ENCODE measurements at regions not wholly inside any gene's neighbourhood (a gene's known extent, or its start where the extent isn't known, plus 50 kb on each side); places are given as distances from the start of the nearest gene placed in this dataset.

- Histone ChIP-seq H3K4me3 (ENCODE audit: low read length) (no peak overlapping the region), H3K9me3 (ENCODE audit: insufficient read depth, low read depth, low read length) (no peaks in the 10 kb centered on the region), H3K9ac (ENCODE audit: low read depth, low read length) (no peak overlapping the region), H3K27ac (ENCODE audit: low read depth, low read length) (no peak overlapping the region), H3K27me3 (ENCODE audit: insufficient read depth, low read length) (no peaks in the 10 kb centered on the region), H3K4me1 (ENCODE audit: insufficient read depth, low read length) (0 out of 2 replicates have a peak, but pooled peaks cover 6% of the 10 kb centered on the region), H3K36me3 (ENCODE audit: insufficient read depth, low read length) (no peaks in the 10 kb centered on the region)
- WGBS, result 91% methylated on average over 3 of the region's 3 CpGs
These were observed 282.3 kb upstream of the CCL2 start for GRCh38 chr17:33972763-33973162.

- H3K27me3 ChIP-seq (ENCODE audit: insufficient read depth, low read length), result no peaks in the 10 kb centered on the region
- H3K9ac ChIP-seq (ENCODE audit: low read depth, low read length), result no peak overlapping the region
- H3K27ac ChIP-seq (ENCODE audit: low read depth, low read length), result no peak overlapping the region
- H3K4me1 ChIP-seq (ENCODE audit: insufficient read depth, low read length), result 0 out of 2 replicates have a peak, but pooled peaks cover under 1% of the 10 kb centered on the region
- H3K36me3 ChIP-seq (ENCODE audit: insufficient read depth, low read length), result no peaks in the 10 kb centered on the region
- no peak overlapping the region for H3K4me3 ChIP-seq (ENCODE audit: low read length)
- H3K9me3 ChIP-seq (ENCODE audit: insufficient read depth, low read depth, low read length), result no peaks in the 10 kb centered on the region
- WGBS, result 89% methylated on average over 5 of the region's 5 CpGs
These were observed 281.6 kb upstream of the CCL2 start for GRCh38 chr17:33973491-33973890.

DNA sequence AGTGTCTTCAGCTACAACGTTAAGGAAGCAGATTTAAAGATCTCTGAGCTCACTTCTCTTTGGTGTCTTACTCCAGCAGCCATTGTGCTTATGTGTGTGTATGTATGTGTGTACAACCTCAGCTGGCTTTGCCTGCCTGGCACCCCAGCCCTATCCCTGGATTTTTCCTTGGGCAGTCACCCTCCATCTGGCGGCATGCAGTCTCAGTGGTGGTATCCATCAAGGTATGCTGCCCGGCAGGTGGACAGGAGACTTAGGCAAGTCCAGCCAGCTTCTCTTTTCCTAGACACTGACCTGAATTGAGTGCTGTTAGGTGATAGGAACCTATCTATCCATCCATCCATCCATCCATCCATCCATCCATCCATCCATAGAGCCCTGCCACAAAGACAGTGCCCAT, 280.8 kb upstream of the CCL2 start:
- H3K9me3 ChIP-seq (ENCODE audit: insufficient read depth, low read depth, low read length), result no peaks in the 10 kb centered on the region
- H3K36me3 ChIP-seq (ENCODE audit: insufficient read depth, low read length), result no peaks in the 10 kb centered on the region
- H3K4me3 ChIP-seq (ENCODE audit: low read length), result no peak overlapping the region
- no peak overlapping the region for H3K27ac ChIP-seq (ENCODE audit: low read depth, low read length)
- no peaks in the 10 kb centered on the region for H3K4me1 ChIP-seq (ENCODE audit: insufficient read depth, low read length)
- H3K9ac ChIP-seq (ENCODE audit: low read depth, low read length), result no peak overlapping the region
- no peaks in the 10 kb centered on the region for H3K27me3 ChIP-seq (ENCODE audit: insufficient read depth, low read length)
- 81% methylated on average over 3 of the region's 3 CpGs for WGBS

GRCh38 chr17:33976831-33977230, 278.3 kb upstream of the CCL2 start:
- WGBS, result 87% methylated on average over 8 of the region's 8 CpGs
- H3K4me3 ChIP-seq (ENCODE audit: low read length), result no peak overlapping the region
- no peak overlapping the region for H3K27ac ChIP-seq (ENCODE audit: low read depth, low read length)
- H3K36me3 ChIP-seq (ENCODE audit: insufficient read depth, low read length), result no peaks in the 10 kb centered on the region
- H3K9me3 ChIP-seq (ENCODE audit: insufficient read depth, low read depth, low read length), result no peaks in the 10 kb centered on the region
- H3K27me3 ChIP-seq (ENCODE audit: insufficient read depth, low read length), result no peaks in the 10 kb centered on the region
- no peak overlapping the region for H3K9ac ChIP-seq (ENCODE audit: low read depth, low read length)
- no peaks in the 10 kb centered on the region for H3K4me1 ChIP-seq (ENCODE audit: insufficient read depth, low read length)

DNA sequence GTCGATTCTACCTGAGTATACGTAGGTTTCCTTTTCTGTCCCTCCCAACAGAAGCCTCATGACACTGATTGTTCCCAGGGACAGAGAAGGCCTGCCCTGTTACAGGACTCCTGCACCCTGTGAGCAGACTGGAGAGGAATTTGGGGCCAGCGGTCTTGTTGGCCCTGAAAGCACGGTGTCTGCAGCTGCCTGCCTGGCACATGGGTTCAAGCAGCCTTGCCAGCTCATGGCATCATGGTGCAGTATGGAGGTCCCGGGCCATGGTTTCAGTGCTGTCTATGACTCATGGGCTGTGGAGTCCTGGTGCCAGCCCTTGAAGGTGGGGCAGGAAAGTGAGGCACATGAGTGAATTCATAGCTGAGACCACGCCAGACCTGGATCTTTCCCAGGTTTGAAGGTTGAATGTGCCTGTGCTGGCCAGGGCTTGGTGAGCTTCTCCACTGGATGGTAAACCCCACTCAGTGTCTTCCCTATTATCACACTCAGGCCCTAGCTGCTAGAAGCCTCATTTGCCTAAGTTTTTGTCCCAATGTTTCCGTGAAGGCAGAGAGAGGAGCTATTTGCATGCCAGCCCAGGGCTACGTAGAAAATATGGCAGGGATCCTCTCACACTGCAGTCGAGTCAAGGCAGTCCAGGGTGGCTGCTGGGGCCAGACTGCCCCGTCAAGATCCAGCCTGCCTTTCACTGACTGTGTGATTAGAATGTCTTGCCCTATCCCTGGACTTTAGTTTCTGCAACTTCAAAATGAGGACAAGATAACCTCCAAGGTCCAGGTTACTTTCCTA, 277.2 kb upstream of the CCL2 start:
- WGBS, result 86% methylated on average over 10 of the region's 10 CpGs
- Histone ChIP-seq H3K4me3 (ENCODE audit: low read length) (no peak overlapping the region), H3K4me1 (ENCODE audit: insufficient read depth, low read length) (no peaks in the 10 kb centered on the region), H3K27me3 (ENCODE audit: insufficient read depth, low read length) (no peaks in the 10 kb centered on the region), H3K9ac (ENCODE audit: low read depth, low read length) (no peak overlapping the region), H3K9me3 (ENCODE audit: insufficient read depth, low read depth, low read length) (no peaks in the 10 kb centered on the region), H3K27ac (ENCODE audit: low read depth, low read length) (no peak overlapping the region), H3K36me3 (ENCODE audit: insufficient read depth, low read length) (no peaks in the 10 kb centered on the region)

DNA sequence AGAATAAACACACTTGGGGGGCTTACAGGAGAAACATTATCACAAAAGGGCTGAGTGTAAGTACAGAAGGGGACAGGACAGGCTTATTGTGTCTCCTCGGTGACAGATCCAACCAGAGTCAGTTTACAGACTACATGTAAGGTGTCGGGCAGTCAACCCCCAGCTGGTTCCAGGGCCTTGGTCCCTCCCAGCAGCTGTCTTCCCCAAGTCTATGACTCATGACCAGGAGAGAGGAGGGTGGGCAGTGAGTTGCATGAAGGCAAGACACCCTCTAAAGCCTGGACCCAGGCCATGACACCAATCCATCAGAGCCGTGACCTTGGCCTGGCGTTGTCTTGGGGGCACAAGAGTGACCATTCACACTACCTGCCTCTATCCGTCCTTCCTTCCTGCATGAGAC, 276.2 kb upstream of the CCL2 start:
- H3K4me3 ChIP-seq (ENCODE audit: low read length), result no peak overlapping the region
- no peaks in the 10 kb centered on the region for H3K4me1 ChIP-seq (ENCODE audit: insufficient read depth, low read length)
- no peaks in the 10 kb centered on the region for H3K36me3 ChIP-seq (ENCODE audit: insufficient read depth, low read length)
- 92% methylated on average over 5 of the region's 5 CpGs for WGBS
- no peaks in the 10 kb centered on the region for H3K27me3 ChIP-seq (ENCODE audit: insufficient read depth, low read length)
- no peak overlapping the region for H3K9ac ChIP-seq (ENCODE audit: low read depth, low read length)
- H3K9me3 ChIP-seq (ENCODE audit: insufficient read depth, low read depth, low read length), result no peaks in the 10 kb centered on the region
- H3K27ac ChIP-seq (ENCODE audit: low read depth, low read length), result no peak overlapping the region

- H3K27ac ChIP-seq (ENCODE audit: low read depth, low read length), result no peak overlapping the region
- no peaks in the 10 kb centered on the region for H3K36me3 ChIP-seq (ENCODE audit: insufficient read depth, low read length)
- no peaks in the 10 kb centered on the region for H3K4me1 ChIP-seq (ENCODE audit: insufficient read depth, low read length)
- no peaks in the 10 kb centered on the region for H3K27me3 ChIP-seq (ENCODE audit: insufficient read depth, low read length)
- WGBS, result 96% methylated on average over 2 of the region's 2 CpGs
- no peak overlapping the region for H3K9ac ChIP-seq (ENCODE audit: low read depth, low read length)
- no peak overlapping the region for H3K4me3 ChIP-seq (ENCODE audit: low read length)
- H3K9me3 ChIP-seq (ENCODE audit: insufficient read depth, low read depth, low read length), result no peaks in the 10 kb centered on the region
These were observed 274.9 kb upstream of the CCL2 start for GRCh38 chr17:33980193-33980592.

- 95% methylated on average over 6 of the region's 6 CpGs for WGBS
- no peak overlapping the region for H3K27ac ChIP-seq (ENCODE audit: low read depth, low read length)
- H3K9ac ChIP-seq (ENCODE audit: low read depth, low read length), result no peak overlapping the region
- H3K9me3 ChIP-seq (ENCODE audit: insufficient read depth, low read depth, low read length), result no peaks in the 10 kb centered on the region
- H3K4me3 ChIP-seq (ENCODE audit: low read length), result no peak overlapping the region
- H3K4me1 ChIP-seq (ENCODE audit: insufficient read depth, low read length), result no peaks in the 10 kb centered on the region
- no peaks in the 10 kb centered on the region for H3K27me3 ChIP-seq (ENCODE audit: insufficient read depth, low read length)
- no peaks in the 10 kb centered on the region for H3K36me3 ChIP-seq (ENCODE audit: insufficient read depth, low read length)
These were observed 273.1 kb upstream of the CCL2 start for GRCh38 chr17:33981711-33982601.

DNA sequence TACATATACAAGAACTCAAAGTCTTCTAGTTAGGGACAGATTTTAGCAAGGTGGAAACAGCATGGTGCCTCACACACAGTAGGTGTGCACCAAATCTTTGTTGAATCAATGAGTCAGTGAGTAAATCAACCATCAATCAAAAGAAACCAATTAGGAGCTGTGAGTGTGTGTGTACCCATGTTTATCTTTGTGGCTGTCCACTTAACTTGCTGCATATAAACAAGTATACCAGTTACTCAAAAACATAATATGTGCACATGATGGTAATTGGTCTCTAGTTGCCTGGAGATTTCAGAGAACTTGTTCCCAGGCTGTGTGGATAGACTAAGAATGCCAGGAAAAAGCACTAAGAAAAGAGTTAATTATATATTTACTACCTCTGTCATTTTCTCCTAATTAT, 272.2 kb upstream of the CCL2 start:
- no peaks in the 10 kb centered on the region for H3K27me3 ChIP-seq (ENCODE audit: insufficient read depth, low read length)
- H3K36me3 ChIP-seq (ENCODE audit: insufficient read depth, low read length), result no peaks in the 10 kb centered on the region
- peaks cover 1% of the 10 kb centered on the region; the same call in 1 of the 2 replicates for H3K9me3 ChIP-seq (ENCODE audit: insufficient read depth, low read depth, low read length)
- H3K27ac ChIP-seq (ENCODE audit: low read depth, low read length), result no peak overlapping the region
- H3K4me3 ChIP-seq (ENCODE audit: low read length), result no peak overlapping the region
- H3K4me1 ChIP-seq (ENCODE audit: insufficient read depth, low read length), result no peaks in the 10 kb centered on the region
- H3K9ac ChIP-seq (ENCODE audit: low read depth, low read length), result no peak overlapping the region

DNA sequence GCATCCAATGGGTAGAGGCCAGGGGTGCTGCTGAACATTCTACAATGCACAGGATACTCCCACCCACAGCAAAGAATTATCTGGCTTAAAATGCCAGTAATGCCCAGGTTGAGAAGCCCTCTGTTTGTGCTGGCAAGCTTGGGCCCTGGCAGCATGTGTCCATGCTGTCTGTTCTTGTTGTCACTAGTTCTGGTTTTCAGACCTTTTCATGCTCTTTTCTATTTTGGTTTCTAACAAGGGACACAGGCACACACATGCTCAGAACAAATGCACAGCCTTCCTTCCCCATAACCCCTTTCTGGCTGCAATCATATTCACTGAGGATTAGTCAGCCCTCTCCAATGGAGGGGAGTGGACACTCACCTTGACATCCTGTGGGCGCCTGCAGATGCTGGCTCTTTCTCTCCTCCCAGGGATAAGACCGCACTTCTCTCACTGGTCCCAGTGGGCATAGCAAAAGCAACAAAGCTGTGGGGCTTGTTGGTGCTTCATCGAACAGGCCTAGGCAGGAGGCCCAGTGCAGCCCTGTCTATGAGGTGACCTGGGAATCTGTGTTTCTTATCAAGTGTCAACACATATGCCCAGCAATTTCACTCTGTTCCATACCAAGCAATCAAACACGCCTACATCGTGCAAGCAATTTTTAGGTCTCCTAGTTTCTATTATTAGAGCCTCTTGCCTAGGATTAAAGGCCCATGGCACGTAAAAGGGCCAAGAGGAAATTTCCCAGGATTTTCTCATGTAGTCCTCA, 271.1 kb upstream of the CCL2 start:
- peaks cover 3% of the 10 kb centered on the region; the same call in 1 of the 2 replicates for H3K9me3 ChIP-seq (ENCODE audit: insufficient read depth, low read depth, low read length)
- H3K27ac ChIP-seq (ENCODE audit: low read depth, low read length), result no peak overlapping the region
- no peak overlapping the region for H3K4me3 ChIP-seq (ENCODE audit: low read length)
- no peaks in the 10 kb centered on the region for H3K36me3 ChIP-seq (ENCODE audit: insufficient read depth, low read length)
- no peaks in the 10 kb centered on the region for H3K27me3 ChIP-seq (ENCODE audit: insufficient read depth, low read length)
- 97% methylated on average over 6 of the region's 6 CpGs for WGBS
- no peaks in the 10 kb centered on the region for H3K4me1 ChIP-seq (ENCODE audit: insufficient read depth, low read length)
- no peak overlapping the region for H3K9ac ChIP-seq (ENCODE audit: low read depth, low read length)

DNA sequence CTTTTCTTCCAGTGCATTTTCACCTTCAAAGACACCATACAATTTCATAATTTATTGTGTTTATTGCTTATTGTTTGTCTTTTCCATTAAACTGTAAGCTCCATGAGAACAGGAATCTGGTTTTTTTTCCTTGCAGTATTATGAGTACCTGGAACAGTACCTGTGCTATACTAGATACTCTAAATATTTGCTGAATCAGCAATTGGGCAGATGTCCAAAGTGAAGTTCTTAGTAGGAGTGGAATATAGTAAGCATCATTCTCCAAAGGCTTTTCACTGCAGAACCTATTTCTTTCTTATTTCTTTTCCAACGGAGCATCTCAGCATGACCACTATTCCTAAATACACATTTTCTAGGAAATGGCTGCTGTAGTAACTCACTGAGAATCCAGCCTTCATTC, 269.0 kb upstream of the CCL2 start:
- WGBS, result 0% methylated on average over 1 of the region's 1 CpG
- H3K27ac ChIP-seq (ENCODE audit: low read depth, low read length), result no peak overlapping the region
- no peak overlapping the region for H3K9ac ChIP-seq (ENCODE audit: low read depth, low read length)
- H3K4me3 ChIP-seq (ENCODE audit: low read length), result no peak overlapping the region
- H3K27me3 ChIP-seq (ENCODE audit: insufficient read depth, low read length), result no peaks in the 10 kb centered on the region
- H3K4me1 ChIP-seq (ENCODE audit: insufficient read depth, low read length), result no peaks in the 10 kb centered on the region
- H3K9me3 ChIP-seq (ENCODE audit: insufficient read depth, low read depth, low read length), result peaks cover 3% of the 10 kb centered on the region; the same call in 1 of the 2 replicates
- no peaks in the 10 kb centered on the region for H3K36me3 ChIP-seq (ENCODE audit: insufficient read depth, low read length)
